HG02884 (cell line): ENCODE measurements at regions not wholly inside any gene's neighbourhood (a gene's known extent, or its start where the extent isn't known, plus 50 kb on each side); places are given as distances from the start of the nearest gene placed in this dataset.
A peak's percentile ranks its signal among the peaks of the same experiment; 100 is the strongest.
"Not testable (repeated sequence)": the region's sequence is repeated elsewhere in the genome, so short reads cannot be mapped to it uniquely, and the experiment has no call there.

Source experiments
- ATAC-seq: cut with Tn5 transposase; IDR thresholded peaks from one replicate; pipeline ENCODE4 v1.9.1; 2021; ENCODE audit warnings: mild to moderate bottlenecking, moderate library complexity; ENCODE audit not compliant: unreplicated experiment

- peak; percentile 66 for ATAC-seq
Observed at GRCh38 chr9:1837453-1838084, 177.6 kb upstream of the SMARCA2 start.

GRCh38 chr9:1839909-1840308, 175.2 kb upstream of the SMARCA2 start:
- ATAC-seq = no peak

GRCh38 chr9:1845425-1845824, 169.7 kb upstream of the SMARCA2 start:
- ATAC-seq = no peak

- ATAC-seq = no peak
Observed at GRCh38 chr9:1855726-1856125, 159.4 kb upstream of the SMARCA2 start.

DNA sequence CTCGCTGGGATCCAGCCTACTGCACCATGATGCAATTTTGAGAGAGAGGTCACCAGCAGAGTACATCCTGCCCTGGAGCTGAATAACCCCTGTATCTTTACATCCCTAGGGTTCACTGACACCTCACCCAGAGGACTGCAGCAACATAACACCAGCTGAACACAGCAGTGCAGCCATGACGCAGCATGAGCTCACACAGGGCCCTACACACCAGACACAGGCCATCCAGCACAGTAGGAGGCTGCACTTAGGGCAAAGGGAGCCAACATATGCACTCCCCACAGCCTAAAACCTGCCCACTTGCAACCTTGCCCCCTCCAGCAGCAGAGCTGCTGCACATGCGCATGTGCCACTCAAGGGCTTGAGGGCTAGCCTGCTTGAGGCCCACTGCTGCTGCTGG, 157.3 kb upstream of the SMARCA2 start:
- no peak for ATAC-seq

GRCh38 chr9:1869843-1870242, 145.3 kb upstream of the SMARCA2 start:
- peak; percentile 84 for ATAC-seq

DNA sequence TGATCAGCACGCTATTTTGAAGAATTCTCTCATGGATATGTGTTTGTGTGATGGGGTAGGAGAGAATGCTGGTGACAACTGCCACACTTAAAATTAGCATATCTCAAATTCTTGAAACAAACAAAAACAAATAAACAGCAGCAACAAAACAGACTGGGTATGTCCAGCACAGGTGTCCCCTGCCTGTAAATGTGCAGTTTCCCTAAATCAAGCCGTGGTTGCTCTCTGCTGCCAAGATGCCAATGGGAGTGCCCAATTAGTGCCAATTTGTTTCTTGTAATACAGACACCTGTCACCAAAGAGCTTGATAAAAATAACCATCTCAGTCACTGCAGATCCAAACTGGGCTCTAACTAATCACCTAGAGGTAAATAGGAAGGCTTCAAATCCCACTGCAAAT, 144.2 kb upstream of the SMARCA2 start:
- no peak for ATAC-seq

- no peak for ATAC-seq
Observed at GRCh38 chr9:1871626-1872419, 143.3 kb upstream of the SMARCA2 start.

DNA sequence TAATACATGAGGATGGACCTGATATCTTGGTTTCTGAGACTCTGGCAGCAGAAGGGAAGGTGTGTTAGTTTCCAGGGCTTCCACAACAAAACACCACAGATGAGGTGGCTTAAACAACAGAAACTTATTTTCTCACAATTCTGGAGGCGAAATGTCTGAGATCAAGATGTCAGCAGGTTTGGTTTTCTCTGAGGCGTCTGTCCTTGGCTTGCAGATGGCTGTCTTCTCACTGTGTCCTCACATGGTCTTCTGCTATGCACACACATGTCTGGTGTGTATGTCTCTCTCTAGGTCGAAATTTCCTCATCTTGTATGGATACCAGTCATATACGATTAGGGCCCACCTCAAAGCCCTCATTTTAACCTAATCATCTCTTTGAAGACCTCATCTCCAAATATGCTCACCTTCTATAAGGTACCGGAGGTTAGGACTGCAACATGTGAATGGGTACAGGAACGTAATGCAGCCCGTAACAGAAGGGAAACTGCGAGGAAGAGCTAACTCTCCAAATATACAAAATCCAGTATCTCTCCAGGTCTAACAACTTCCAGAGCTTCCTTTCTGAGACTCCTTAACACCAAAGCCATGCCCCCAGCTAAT, 139.8 kb upstream of the SMARCA2 start:
- ATAC-seq = no peak

DNA sequence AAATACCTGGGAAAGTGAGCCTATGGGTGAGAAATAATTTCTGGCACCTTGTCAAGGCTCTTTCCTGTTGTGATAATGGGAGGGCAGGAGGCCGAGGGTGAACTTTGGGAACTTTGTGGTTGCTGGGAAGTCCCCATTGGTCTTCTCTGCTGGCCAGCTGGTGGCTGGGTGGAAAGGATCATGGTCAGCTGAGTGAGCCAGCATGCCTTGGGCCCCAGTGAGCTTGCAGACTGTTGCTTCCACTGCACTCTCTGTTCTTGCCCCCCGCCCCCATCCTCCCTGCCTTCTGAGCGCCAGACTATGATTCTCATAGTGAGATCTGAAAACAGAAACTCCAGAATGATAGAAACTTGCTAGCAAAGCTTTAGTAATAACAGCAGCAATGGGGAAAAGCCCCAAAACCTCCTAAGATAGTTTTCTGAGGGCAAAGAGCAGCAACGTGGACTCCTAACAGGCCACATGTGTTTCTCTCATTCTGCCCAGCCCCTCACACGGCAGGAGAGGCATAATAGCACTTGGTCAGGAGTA, 139.2 kb upstream of the SMARCA2 start:
- ATAC-seq = peak; percentile 47

DNA sequence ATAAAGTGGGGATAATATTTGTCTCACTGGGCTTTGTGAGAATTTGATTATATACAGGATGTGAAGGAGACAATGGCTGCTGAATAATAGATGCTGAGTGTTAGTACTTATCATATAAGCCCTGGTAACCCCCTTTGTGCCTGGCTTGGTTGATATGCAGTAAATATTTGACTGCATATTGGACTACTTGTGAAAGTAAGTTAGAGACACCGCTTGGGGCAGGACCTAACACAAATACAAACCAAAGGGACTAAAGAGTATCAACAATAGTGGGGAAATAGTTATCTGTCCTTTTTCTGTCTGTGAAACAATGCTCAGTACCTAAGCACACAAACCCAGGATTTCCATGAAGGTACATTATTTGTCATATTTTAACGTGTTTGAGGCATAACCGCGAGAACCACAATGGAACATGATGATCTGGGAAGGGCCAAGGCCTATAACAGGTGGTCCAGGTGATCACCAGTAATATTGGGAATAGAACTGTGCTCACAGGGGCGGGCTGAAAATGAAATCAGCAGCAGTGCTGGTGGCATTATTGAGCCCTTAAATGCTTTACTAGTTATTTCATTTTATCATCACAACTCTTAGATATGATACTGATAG, 138.2 kb upstream of the SMARCA2 start:
- ATAC-seq = no peak

DNA sequence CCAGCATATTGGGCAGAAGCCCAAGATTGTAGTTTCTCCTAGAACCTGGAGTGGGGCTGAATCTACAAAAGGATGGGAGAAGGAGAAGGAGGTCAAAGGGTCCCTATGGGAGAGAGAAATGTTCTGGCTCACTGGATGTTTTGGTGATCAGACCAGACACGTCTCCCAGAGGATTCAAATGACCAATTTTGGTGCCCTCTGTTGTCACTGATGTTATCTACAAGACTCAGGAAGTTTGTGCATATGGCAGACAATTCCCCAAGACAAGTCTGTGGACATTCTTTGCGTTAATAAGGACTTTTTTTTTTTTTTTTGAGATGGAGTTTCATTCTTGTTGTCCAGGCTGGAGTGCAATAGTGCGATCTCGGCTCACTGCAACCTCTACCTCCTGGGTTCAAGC, 137.2 kb upstream of the SMARCA2 start:
- no peak for ATAC-seq

GRCh38 chr9:1878811-1879210, 136.3 kb upstream of the SMARCA2 start:
- no peak for ATAC-seq

GRCh38 chr9:1879501-1879900, 135.6 kb upstream of the SMARCA2 start:
- ATAC-seq = peak; percentile 33

DNA sequence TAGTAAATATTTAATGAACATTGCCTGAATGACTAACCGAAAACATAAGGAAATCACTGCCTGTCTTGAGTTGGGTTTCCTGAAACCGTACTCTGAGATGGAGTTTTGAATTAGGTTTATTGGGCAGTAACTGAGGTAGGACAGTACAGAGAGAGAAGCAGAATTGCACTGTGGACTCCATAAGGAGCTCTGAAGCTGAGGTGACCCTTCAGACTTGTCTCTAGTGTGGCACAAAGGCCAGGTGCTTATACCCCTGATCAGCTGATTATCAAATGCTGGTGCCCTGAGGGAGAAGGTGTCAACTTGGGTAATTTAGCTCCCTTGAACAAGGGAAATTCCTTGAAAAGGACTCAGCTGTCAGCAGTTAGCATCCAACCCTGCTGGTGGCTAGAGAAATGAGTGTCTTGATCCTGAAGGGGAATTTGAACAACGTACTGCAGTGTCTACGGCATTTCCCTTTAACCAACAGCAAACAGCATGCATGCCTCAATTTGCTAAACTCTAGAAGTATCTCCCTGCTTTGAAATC, 135.0 kb upstream of the SMARCA2 start:
- ATAC-seq = no peak

DNA sequence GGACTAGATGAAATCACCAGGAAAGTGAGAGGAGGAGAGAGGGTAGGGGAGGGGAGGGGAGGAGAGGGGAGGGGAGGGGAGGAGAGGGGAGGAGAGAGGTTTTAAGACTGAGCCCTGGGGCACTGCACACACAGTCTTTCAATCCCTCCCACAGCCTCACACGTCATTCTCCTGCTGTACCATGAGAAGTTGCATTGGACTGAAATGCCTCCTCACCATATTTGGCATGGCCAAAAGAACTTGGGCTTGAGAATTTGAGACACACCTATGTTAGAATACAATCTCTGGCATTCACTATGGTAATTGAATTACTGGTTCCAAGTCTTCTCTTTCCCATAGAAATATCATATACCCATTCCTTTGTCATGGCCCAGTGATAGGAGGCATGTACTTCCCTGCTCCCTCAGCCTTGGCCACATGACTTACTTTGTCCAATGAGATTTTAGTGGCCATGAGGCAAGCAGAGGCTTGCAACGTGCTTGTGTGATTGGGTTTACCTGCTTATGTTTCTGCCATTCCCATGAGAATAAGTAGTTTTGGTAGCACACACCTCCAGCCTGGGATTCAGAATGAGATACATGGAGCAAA, 133.3 kb upstream of the SMARCA2 start:
- ATAC-seq = no peak

- no peak for ATAC-seq
Observed at GRCh38 chr9:1882711-1883403, 132.3 kb upstream of the SMARCA2 start.

- no peak for ATAC-seq
Observed at GRCh38 chr9:1890201-1890600, 124.9 kb upstream of the SMARCA2 start.

DNA sequence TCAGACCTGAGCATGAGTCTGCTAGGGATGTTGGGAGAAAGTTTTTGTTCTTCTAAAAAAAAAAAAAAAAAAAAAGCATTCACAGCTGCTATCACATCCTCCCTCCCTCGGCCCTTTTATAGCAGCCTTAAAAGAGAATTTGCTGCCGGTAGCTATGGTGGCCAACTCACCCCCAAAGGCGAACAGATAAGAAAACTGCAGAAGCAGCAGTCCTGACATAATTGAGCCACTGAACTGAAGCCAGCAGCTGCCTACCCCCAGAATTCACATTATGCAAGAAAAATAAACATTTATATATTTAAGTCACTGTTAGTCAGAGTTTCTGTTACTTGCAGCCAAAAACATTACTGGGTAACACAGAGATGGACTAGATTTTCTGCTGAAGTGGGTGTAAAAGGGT, 124.3 kb upstream of the SMARCA2 start:
- no peak for ATAC-seq

GRCh38 chr9:1903080-1903704, 112.0 kb upstream of the SMARCA2 start:
- ATAC-seq = not testable (repeated sequence)
